ENCODE measurements at regions not wholly inside any gene's neighbourhood (a gene's known extent, or its start where the extent isn't known, plus 50 kb on each side); places are given as distances from the start of the nearest gene placed in this dataset.

GRCh38 chrX:107502316-107502715 is 52.9 kb downstream of the FRMPD3 start:
- DNase-seq: no peak

- no peak for DNase-seq
Measured at GRCh38 chrX:107504006-107504405, 54.6 kb downstream of the FRMPD3 start.

- DNase-seq: no peak
Measured at GRCh38 chrX:107505223-107505622, 55.8 kb downstream of the FRMPD3 start.

DNA sequence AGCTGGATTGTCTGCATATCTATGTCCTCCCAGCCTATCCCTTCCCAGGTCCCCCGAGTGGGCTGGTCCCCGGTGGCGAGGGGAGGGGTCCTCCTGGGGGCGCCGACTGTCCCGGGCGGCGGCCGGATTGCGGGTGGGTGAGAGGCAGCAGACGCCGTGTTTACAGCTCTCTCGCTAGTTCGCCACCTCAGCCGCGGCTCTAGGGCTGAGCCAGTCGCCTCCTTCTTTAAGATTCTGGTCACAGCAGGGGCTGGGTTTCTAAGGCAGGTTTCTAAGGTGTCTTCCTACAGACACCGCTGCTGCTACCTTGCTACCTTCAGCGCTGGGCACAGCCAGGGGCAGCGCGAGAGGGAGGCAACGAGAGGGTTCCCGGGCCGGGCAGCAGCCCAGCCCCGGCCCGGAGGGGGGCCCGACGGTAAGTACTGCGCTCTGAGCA is 57.2 kb downstream of the FRMPD3 start:
- no peak for DNase-seq

DNA sequence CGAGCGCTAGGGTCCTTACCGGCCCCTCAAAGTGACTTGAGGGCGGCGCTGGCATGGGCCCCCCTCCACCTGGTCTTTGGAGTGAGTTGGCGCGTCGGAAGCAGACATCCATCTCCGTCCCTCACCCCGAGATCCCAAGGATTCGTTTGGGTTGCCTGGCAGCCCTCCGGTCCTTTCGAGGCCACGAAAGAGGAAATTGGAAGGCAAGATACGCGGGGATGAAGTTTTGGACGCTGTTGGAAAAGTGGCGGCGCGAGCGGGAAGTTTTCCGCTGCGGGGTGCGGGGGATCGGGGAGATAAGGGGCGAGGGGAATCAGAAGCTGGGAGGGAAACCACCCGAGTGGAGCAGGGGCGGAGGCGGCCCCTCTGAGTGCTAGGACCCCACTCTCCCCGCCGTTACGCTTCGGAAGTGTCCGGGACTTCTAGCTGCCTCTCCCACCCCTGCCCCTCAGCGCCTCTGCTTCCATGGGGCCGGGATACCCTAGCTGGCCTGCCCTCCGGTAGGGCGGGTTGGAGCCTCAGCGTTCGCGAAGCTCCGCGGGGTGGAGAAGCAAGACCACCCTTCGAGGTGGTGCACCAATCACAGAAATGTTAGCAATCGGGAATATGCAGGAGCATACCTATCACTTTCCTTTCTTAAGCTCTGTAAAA is 57.8 kb downstream of the FRMPD3 start:
- no peak for DNase-seq

GRCh38 chrX:107507744-107508117 is 58.3 kb downstream of the FRMPD3 start:
- DNase-seq: no peak

- DNase-seq: no peak
Measured at GRCh38 chrX:107508925-107509324, 59.5 kb downstream of the FRMPD3 start.

GRCh38 chrX:107514944-107515343 is 65.5 kb downstream of the FRMPD3 start:
- no peak for DNase-seq

DNA sequence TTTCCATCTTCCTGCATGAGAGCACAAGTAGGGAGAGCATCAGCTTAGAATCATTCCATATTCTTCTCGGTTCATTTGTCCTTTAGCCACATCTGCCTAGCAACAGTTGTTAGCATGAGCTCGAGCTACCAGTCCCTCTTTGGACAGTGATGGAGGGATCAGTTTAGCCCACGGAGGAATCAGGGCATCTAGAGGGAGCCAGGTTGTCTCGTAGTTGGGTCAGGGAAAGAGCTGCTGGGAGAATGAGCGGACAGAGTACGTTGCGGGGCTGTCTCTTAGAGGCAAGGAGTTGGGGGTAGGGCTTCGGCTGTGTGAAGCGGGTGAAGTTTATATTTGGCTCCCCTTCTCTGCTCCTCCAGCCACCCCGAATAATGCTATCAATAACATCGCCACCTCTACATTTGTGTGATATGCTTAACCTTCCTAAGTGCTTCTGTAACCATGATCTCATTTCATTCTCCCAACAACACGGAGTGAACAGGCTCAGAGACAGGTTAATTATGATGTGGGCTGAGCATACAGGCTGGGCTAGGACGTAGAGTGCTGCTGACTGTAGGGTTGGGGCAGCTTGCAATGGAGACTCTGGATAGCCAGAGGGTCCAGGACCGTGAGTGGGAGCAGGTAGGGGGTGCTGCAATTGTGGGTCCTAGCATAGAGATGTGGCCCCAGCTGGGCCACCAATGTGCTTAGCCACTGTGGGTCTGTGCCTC is 72.6 kb downstream of the FRMPD3 start:
- DNase-seq: no peak

DNA sequence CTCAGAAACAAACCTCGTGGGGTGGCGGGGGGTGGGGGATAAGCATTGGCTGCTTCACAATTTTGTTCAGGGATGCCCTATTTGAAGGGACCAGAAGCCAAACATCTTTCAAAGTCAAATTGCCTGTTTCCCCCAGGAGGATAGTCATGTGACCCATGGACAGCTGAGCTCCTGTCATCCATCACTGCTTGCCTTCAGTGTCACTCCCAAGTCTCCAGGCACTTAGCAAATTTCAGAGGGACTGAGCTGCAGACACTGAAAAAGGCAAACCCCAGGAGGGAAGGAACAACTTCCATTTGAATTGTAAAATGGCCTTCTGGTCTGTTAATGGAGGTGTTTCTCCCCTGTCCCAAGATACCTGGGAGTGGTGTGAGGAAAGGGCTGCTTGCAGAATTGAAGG is 73.4 kb downstream of the FRMPD3 start:
- DNase-seq: no peak

- no peak for DNase-seq
Measured at GRCh38 chrX:107526141-107526540, 76.7 kb downstream of the FRMPD3 start.

DNA sequence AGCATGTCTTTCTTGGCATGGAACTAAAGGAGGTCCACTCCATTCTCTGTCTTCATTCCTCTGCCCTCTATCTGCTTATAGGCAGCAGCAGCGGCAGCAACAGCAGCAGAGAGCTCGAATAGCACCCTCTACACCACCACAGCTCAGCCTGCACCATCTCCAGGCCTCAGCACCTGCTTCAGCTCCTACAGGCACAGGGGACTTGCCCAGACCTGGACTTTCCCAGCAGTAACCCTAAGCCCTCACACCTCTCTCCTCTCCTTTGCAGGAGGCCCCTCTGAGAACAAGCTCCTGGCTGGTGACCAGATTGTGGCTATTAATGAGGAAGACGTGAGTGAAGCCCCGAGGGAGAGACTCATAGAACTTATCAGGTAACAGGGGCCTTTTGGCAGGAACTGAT is 80.7 kb downstream of the FRMPD3 start:
- DNase-seq: no peak

DNA sequence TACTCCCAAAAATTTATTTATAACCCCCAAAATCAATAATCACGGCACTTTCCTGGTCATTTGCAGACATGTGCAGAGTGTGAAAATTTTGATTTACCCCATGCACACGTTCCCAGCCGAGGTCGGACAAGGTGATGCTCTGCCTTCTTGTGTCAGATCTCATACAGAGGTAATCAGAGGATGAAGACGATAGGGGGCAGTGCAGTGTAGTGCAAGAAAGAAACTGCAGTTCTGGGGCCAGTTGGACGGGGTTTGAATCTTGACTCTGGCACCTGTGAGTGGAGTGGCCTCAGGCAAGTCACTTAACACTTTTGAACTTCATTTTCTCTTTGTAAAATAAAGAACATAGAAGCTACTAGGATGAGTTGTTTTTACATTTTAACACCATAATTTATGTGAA is 88.4 kb downstream of the FRMPD3 start:
- DNase-seq: peak; percentile 60

DNA sequence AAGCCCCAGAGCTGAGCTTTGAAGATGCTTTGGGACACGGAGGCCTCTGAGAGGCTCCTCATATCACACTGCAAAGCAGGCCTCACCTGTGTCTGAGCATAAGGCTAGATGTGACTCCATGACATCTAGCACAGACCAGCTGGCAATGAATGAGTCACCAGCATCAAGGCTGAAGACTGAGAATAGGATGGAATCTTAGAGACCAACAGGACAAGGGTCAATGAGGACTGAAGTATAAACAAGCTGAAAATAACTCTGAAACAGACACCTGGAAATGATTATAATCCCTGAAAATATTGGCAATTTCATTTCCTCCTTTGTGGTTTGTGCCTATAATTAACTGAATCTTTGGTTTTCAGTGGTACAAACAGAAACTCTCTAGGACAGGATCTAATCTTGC is 87.1 kb upstream of the PRPS1 start:
- DNase-seq: no peak

DNA sequence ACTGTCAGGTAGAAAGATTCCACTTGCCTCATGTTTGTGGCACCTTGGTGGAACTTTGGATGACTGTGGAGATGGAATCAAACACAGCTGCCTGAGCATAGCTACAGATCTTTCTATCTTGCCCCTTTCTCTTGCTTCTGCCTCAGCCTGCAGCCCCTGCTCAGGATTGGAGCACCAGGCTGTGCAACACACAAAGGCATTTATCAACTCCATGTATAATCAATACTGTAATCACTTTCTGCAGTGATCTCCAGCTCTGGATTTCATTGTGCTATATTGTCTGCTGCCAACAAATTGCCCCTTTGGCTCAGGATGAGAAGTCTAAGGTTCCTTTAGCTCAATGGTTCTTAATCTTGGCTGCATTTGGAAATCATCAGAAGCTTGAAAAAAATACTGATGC is 86.3 kb upstream of the PRPS1 start:
- no peak for DNase-seq

GRCh38 chrX:107542500-107542899 is 85.8 kb upstream of the PRPS1 start:
- no peak for DNase-seq

- DNase-seq: no peak
Measured at GRCh38 chrX:107547621-107548020, 80.7 kb upstream of the PRPS1 start.

- DNase-seq: no peak
Measured at GRCh38 chrX:107548775-107549174, 79.5 kb upstream of the PRPS1 start.

GRCh38 chrX:107549504-107549903 is 78.8 kb upstream of the PRPS1 start:
- DNase-seq: peak; percentile 64

DNA sequence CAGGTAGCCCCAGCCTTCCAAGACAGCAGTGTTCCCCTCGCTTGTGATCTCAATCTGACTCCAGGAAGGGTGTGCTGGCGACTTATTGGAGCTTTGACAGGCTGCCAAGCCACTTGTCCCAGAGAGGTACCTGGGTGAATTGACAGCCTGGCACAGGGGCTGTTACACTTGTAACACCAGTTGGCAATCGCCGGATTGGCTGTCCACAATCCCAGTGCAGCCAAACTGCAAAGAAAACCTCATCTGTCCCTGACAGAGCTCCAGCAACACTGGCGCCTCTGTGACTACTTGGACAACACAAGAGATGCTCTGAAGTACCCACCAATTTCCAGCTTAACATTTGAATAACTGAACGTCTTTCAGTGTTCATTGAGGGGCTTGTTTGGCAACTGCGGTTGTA is 76.8 kb upstream of the PRPS1 start:
- no peak for DNase-seq

GRCh38 chrX:107552930-107553329 is 75.4 kb upstream of the PRPS1 start:
- no peak for DNase-seq

- no peak for DNase-seq
Measured at GRCh38 chrX:107556967-107557366, 71.3 kb upstream of the PRPS1 start.

- DNase-seq: no peak
Measured at GRCh38 chrX:107559506-107559905, 68.8 kb upstream of the PRPS1 start.

- DNase-seq: no peak
Measured at GRCh38 chrX:107560041-107560440, 68.3 kb upstream of the PRPS1 start.

DNA sequence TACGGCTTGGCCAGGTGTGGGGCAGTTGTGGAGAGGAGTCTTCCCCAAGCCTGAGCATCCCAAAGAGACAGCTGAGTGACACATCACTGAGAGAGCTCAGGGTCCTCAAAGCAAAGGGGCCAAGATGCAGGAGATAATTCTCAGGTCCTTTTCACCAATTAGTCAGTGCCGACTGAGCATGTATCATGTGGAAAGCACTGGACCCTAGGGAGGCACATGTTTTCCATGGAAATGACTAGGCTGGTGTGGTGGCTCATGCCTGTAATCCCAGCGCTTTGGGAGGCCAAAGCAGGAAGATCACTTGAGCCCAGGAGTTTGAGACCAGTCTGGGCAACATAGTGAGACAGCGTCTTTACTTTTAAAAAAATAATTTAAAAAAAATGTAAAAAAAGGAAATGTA is 67.3 kb upstream of the PRPS1 start:
- no peak for DNase-seq

Data from activated effector memory CD4-positive, alpha-beta T cell treated with anti-CD3 and anti-CD28 coated beads, Interleukin-2, amount 50 U/mL, for 16 hours (primary cell).